Skin epidermis (tissue), 12 donors: ENCODE measurements at regions not wholly inside any gene's neighbourhood (a gene's known extent, or its start where the extent isn't known, plus 50 kb on each side); places are given as distances from the start of the nearest gene placed in this dataset.
A peak's percentile ranks its signal among the peaks of the same experiment; 100 is the strongest.

Experiments used
- H3K27ac ChIP-seq, 21 experiments: fragments of 200-600 bp; sonication (generic) in 11 of 21; one replicate each; pipeline ENCODE4 v1.5.0; 2020; ENCODE audit warnings: mild to moderate bottlenecking in 3 of 21, inconsistent platforms in 2 of 21, moderate library complexity in 2 of 21
- H3K4me3 ChIP-seq, 7 experiments: fragments of 200-600 bp; sonication (generic) in 2 of 7; one replicate each; pipeline ENCODE4 v1.5.0; 2020; ENCODE audit warnings: inconsistent platforms in 2 of 7, mild to moderate bottlenecking in 2 of 7, moderate library complexity in 1 of 7

DNA sequence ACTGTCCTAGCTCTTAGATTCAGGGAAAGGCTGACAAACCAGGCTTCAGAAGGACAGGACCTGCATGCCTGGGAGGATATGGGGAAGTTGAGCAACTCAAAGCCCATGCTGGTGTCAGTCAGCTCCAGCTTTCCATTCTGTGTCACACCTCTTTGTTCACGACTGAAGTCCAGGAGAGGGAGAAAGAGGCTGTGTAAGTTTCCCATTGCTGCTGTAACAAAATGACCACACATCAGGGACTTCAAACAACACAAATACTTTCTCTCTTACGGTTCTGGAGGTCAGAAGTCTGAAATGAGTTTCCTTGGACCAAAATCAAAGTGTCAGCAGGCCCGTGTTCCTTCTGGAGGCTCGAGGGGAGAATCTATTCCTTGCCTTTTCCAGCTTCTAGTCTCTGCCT, 50.6 kb upstream of the STX18 start:
- Histone ChIP-seq H3K27ac (peak overlapping the region in 1 of 21 experiments; percentile 10), H3K4me3 (no peak overlapping the region)
